ENCODE measurements at regions not wholly inside any gene's neighbourhood (a gene's known extent, or its start where the extent isn't known, plus 50 kb on each side); places are given as distances from the start of the nearest gene placed in this dataset.

DNA sequence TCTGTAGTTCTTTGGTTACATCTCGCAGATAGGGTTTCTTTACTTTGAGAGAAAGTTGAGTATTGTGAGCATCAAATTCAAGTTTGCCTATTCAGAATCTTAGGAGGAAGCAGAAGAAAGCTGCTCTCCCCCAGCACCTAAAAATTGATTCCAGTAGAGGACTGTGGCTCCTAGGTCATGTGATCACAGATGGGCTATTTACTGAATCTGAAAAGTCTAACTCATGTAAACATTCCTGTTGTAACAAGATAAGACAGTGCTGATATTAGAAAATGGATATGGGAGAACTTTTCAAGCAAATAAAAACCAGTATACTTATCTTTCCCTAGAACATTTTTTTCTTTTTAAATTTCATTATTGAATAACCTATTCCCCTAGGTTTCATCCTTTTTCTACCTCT lies 308.4 kb upstream of the SLITRK3 start (continued):
- TF ChIP-seq, protein P1, sequence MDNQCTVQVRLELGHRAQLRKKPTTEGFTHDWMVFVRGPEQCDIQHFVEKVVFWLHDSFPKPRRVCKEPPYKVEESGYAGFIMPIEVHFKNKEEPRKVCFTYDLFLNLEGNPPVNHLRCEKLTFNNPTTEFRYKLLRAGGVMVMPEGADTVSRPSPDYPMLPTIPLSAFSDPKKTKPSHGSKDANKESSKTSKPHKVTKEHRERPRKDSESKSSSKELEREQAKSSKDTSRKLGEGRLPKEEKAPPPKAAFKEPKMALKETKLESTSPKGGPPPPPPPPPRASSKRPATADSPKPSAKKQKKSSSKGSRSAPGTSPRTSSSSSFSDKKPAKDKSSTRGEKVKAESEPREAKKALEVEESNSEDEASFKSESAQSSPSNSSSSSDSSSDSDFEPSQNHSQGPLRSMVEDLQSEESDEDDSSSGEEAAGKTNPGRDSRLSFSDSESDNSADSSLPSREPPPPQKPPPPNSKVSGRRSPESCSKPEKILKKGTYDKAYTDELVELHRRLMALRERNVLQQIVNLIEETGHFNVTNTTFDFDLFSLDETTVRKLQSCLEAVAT (IDR thresholded peaks at IDR 0.05): no peak
- TF ChIP-seq ETV6 (conservative IDR thresholded peaks at IDR 0.05 in 1 of 2, IDR thresholded peaks at IDR 0.05 in 1 of 2; ENCODE audit: borderline replicate concordance in 1 of 2, low read depth in 1 of 2) (no peak), RUNX3 (IDR thresholded peaks at IDR 0.05; ENCODE audit: low read length) (no peak), NFYB (IDR thresholded peaks at IDR 0.05; ENCODE audit: insufficient read depth, low read depth, low read length) (no peak), KDM1A (IDR thresholded peaks at IDR 0.05; ENCODE audit: borderline replicate concordance) (no peak), ZNF217 (IDR thresholded peaks at IDR 0.05) (no peak)
- TF ChIP-seq, protein P2, sequence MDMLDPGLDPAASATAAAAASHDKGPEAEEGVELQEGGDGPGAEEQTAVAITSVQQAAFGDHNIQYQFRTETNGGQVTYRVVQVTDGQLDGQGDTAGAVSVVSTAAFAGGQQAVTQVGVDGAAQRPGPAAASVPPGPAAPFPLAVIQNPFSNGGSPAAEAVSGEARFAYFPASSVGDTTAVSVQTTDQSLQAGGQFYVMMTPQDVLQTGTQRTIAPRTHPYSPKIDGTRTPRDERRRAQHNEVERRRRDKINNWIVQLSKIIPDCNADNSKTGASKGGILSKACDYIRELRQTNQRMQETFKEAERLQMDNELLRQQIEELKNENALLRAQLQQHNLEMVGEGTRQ (IDR thresholded peaks at IDR 0.05; ENCODE audit: borderline replicate concordance, low read depth, low read length): no peak
- TF ChIP-seq, protein P3, sequence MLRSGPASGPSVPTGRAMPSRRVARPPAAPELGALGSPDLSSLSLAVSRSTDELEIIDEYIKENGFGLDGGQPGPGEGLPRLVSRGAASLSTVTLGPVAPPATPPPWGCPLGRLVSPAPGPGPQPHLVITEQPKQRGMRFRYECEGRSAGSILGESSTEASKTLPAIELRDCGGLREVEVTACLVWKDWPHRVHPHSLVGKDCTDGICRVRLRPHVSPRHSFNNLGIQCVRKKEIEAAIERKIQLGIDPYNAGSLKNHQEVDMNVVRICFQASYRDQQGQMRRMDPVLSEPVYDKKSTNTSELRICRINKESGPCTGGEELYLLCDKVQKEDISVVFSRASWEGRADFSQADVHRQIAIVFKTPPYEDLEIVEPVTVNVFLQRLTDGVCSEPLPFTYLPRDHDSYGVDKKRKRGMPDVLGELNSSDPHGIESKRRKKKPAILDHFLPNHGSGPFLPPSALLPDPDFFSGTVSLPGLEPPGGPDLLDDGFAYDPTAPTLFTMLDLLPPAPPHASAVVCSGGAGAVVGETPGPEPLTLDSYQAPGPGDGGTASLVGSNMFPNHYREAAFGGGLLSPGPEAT (IDR thresholded peaks at IDR 0.05; ENCODE audit: low read depth): no peak

DNA sequence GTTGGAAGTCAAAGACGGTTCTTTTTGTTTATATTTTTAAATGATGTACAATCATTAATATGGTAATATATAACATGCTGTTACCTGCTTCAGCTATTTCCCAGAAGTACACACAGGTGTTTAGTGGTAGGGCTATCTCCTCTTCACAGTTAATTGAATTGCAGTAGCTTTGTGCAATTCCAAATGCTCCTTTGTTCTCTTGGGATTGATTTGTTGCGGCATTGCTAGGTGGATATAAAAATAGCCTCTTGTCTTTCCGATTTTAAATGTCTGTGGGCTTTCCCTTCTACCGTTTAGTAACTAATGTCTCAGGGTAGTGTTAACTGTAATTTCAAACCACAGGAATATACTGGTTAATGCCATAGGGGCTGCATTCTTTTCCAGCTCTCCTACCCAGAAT lies 307.6 kb upstream of the SLITRK3 start:
- Histone ChIP-seq H3K4me1 (ENCODE audit: control insufficient read depth, insufficient read depth, low read length) (no peaks in the 10 kb centered on the region), H4K20me1 (ENCODE audit: control insufficient read depth, insufficient read depth) (no peaks in the 10 kb centered on the region), H3K4me2 (ENCODE audit: control insufficient read depth, insufficient read depth) (no peak overlapping the region), H3K9ac (ENCODE audit: control insufficient read depth, insufficient read depth, low read length) (no peak overlapping the region), H3K4me3 (no peak overlapping the region), H3K36me3 (ENCODE audit: control insufficient read depth in 2 of 2, insufficient read depth in 2 of 2, low read length in 1 of 2) (no peaks in the 10 kb centered on the region), H3K27ac (ENCODE audit: control insufficient read depth, insufficient read depth) (no peak overlapping the region), H2AFZ (ENCODE audit: control insufficient read depth, low read depth, low read length) (no peak overlapping the region), H3K79me2 (ENCODE audit: control insufficient read depth, insufficient read depth, low read length) (no peaks in the 10 kb centered on the region), H3K9me3 (replicated peaks; ENCODE audit: control insufficient read depth, insufficient read depth, low read length) (no peaks in the 10 kb centered on the region; the same call in 2 of the 3 replicates), H3K27me3 (replicated peaks in 1 of 2; ENCODE audit: control insufficient read depth in 2 of 2, insufficient read depth in 2 of 2, low read length in 1 of 2) (no peaks in the 10 kb centered on the region)
- no peak for TF ChIP-seq HDAC6 (IDR thresholded peaks at IDR 0.05; ENCODE audit: unreplicated experiment)
- TF ChIP-seq POLR2AphosphoS2 (IDR thresholded peaks at IDR 0.05; ENCODE audit: low read depth, low read length): no peak
- no peak for TF ChIP-seq RELA (IDR thresholded peaks at IDR 0.05; ENCODE audit: borderline replicate concordance, partially characterized antibody)
- no peak for TF ChIP-seq SMAD5 (IDR thresholded peaks at IDR 0.05; ENCODE audit: low read depth)
- TF ChIP-seq TCF12 (IDR thresholded peaks at IDR 0.05; ENCODE audit: low read depth, low read length): no peak
- no peak for TF ChIP-seq GABPA (IDR thresholded peaks at IDR 0.05; ENCODE audit: low read depth)
- no peak for TF ChIP-seq GATAD2B (conservative IDR thresholded peaks at IDR 0.05; ENCODE audit: low read depth)
- TF ChIP-seq SREBF1 (IDR thresholded peaks at IDR 0.05; ENCODE audit: low read length): no peak
- TF ChIP-seq KDM1A (IDR thresholded peaks at IDR 0.05; ENCODE audit: borderline replicate concordance): no peak
- DNase-seq (ENCODE audit: low read depth, low spot score) (no peak), FAIRE-seq (no peak), ATAC-seq (no peak)
- 66% methylated on average over 4 of the region's 4 CpGs for WGBS (ENCODE audit: insufficient coverage, insufficient replicate concordance, low lambda C conversion rate, missing lambda C conversion rate)
- intact Hi-C loops (cut with micrococcal nuclease; ENCODE audit: unreplicated experiment) (no loop called here), in situ Hi-C loops (cut with MboI) (no loop called here)
- ChIA-PET CTCF (interaction anchor here (0.6 to 1.6 kb wide), 2 partner anchors 46 to 1503 kb away, joined by 3 to 5 read pairs; no protein-coding TSS in a partner anchor), SMC1A (ENCODE audit: uncharacterized antibody, unreplicated experiment) (interaction anchor here (1.1 to 2.2 kb wide), 11 partner anchors 8 to 349 kb away, joined by 3 to 11 read pairs (median 4); no protein-coding TSS in a partner anchor), RAD21 (ENCODE audit: unreplicated experiment) (interaction anchor here (0.7 to 1.5 kb wide), 3 partner anchors 18 to 62 kb away, joined by 3 to 4 read pairs (median 4); no protein-coding TSS in a partner anchor), POLR2A (interaction anchor here (0.6 to 1.3 kb wide), 2 partner anchors 15 to 62 kb away, joined by 3 read pairs; no protein-coding TSS in a partner anchor)
- BruUV-seq (replicated peaks): no TSS peak

Measured in GM12878 (cell line).